ENCODE measurements at regions not wholly inside any gene's neighbourhood (a gene's known extent, or its start where the extent isn't known, plus 50 kb on each side); places are given as distances from the start of the nearest gene placed in this dataset.

DNA sequence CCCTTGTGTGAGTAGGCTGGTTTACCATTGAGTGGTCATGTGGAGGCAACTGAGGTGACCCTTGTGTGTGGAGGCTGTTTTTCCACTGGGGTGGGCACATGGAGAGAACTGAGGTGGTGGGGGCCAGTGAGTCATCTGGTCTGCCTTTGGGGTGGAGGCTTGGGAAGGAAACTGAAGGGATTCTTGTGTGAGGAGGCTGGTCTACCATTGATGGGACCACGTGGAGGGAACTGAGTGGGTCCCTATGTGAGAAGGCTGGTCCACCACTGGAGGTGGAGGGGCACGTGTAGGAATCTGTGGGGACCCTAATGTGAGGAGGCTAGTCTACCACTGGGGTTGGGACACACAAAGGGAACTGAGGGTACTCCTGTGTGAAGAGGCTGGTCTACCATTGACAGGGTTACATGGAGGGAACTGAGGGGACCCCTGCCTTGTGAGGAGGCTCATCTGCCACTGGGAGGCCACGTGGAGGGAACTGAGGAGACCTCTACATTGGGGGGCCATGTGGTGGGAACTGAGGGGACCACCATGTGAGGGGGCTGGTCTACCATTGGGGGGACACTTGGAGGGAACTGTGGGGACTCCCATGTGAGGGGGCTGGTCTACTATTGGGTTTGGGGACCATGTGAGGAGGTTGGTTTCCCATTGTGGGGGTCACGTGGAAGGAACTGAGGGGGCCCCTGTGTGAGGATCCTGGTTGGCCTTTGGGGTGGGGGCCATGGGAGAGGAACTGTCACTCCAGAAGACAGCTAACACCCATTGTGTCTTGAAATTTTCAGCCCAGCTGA lies 164.5 kb downstream of the WNT7A start:
- Histone ChIP-seq H3K4me1 (no peaks in the 10 kb centered on the region), H3K27ac (no peak overlapping the region), H3K36me3 (no peaks in the 10 kb centered on the region), H3K27me3 (no peaks in the 10 kb centered on the region), H3K9me3 (no peaks in the 10 kb centered on the region), H3K4me3 (no peak overlapping the region)
- TF ChIP-seq, protein P1, sequence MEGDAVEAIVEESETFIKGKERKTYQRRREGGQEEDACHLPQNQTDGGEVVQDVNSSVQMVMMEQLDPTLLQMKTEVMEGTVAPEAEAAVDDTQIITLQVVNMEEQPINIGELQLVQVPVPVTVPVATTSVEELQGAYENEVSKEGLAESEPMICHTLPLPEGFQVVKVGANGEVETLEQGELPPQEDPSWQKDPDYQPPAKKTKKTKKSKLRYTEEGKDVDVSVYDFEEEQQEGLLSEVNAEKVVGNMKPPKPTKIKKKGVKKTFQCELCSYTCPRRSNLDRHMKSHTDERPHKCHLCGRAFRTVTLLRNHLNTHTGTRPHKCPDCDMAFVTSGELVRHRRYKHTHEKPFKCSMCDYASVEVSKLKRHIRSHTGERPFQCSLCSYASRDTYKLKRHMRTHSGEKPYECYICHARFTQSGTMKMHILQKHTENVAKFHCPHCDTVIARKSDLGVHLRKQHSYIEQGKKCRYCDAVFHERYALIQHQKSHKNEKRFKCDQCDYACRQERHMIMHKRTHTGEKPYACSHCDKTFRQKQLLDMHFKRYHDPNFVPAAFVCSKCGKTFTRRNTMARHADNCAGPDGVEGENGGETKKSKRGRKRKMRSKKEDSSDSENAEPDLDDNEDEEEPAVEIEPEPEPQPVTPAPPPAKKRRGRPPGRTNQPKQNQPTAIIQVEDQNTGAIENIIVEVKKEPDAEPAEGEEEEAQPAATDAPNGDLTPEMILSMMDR (IDR thresholded peaks at IDR 0.05) = no peak
- no peak for TF ChIP-seq EP300 (IDR thresholded peaks at IDR 0.05)
- TF ChIP-seq POLR2A (IDR thresholded peaks at IDR 0.05) = no peak
- TF ChIP-seq POLR2AphosphoS5 (IDR thresholded peaks at IDR 0.05) = no peak
- WGBS = 89% methylated on average over 3 of the region's 4 CpGs
- peak; percentile 26 to 43 for DNase-seq (ENCODE audit: low spot score in 2 of 2)

DNA sequence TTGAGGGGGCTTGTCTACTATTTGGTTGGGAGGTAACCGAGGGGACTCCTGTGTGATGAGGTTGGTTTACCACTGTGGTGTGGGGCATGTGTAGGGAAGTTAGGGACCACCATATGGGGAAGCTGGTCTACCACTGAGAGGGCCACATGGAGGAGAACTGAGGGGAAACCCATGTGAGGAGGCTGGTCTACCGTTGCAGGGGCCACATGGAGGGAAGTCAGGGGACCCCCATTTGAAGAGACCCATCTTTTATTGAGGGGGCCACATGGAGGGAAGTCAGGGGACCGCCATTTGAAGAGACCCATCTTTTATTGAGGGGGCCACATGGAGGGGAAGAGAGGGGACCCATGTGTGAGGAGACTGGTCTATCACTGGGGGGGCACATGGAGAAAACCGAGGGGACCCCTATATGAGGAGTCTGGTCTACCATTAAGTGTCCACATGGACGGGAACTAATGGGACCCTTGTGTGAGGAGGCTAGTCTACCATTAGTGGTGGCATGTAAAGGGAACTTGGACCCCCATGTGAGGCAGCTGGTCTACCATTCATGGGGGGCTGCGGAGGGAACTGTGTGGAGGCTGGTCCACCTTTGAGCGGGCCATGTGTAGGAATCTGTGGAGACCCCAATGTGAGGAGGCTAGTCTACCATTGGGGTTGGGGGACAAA lies 165.5 kb downstream of the FBLN2 start:
- WGBS = 91% methylated on average over 7 of the region's 7 CpGs
- TF ChIP-seq, protein P1 (IDR thresholded peaks at IDR 0.05) = no peak
- no peak for TF ChIP-seq EP300 (IDR thresholded peaks at IDR 0.05)
- no peak for TF ChIP-seq POLR2AphosphoS5 (IDR thresholded peaks at IDR 0.05)
- H3K9me3 ChIP-seq = no peaks in the 10 kb centered on the region
- no peak overlapping the region for H3K27ac ChIP-seq
- H3K27me3 ChIP-seq = no peaks in the 10 kb centered on the region
- H3K4me3 ChIP-seq = no peak overlapping the region
- peak; percentile 32 to 55 for DNase-seq (ENCODE audit: low spot score in 2 of 2)
- no peaks in the 10 kb centered on the region for H3K36me3 ChIP-seq
- no peaks in the 10 kb centered on the region for H3K4me1 ChIP-seq

DNA sequence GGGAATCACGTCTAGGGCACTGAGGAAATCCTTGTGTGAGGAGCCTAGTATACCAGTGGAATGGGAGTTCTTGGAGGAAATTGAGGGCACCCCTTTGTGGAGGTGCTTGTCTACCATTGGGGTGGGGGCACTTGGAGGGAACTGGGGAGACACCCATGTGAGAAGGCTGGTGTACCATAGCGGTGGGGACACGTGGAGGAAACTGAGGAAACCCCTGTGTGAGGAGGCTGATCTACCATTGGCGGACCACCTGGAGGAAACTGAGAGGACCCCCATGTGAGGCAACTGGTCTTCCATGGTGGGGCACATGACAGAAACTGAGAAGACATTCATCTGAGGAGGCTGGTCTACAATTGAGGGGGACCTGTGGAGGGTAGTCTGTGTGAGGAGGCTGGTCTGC lies 164.5 kb downstream of the FBLN2 start:
- H3K9me3 ChIP-seq = no peaks in the 10 kb centered on the region
- peak; percentile 41 to 54 for DNase-seq (ENCODE audit: low spot score in 2 of 2)
- H3K36me3 ChIP-seq = no peaks in the 10 kb centered on the region
- WGBS = 95% methylated on average over 4 of the region's 4 CpGs
- H3K27me3 ChIP-seq = no peaks in the 10 kb centered on the region
- no peak for TF ChIP-seq EP300 (IDR thresholded peaks at IDR 0.05)
- TF ChIP-seq POLR2AphosphoS5 (IDR thresholded peaks at IDR 0.05) = no peak
- TF ChIP-seq, protein P1 (IDR thresholded peaks at IDR 0.05) = no peak
- no peak for TF ChIP-seq POLR2A (IDR thresholded peaks at IDR 0.05)
- no peaks in the 10 kb centered on the region for H3K4me1 ChIP-seq
- H3K27ac ChIP-seq = no peak overlapping the region
- no peak overlapping the region for H3K4me3 ChIP-seq

DNA sequence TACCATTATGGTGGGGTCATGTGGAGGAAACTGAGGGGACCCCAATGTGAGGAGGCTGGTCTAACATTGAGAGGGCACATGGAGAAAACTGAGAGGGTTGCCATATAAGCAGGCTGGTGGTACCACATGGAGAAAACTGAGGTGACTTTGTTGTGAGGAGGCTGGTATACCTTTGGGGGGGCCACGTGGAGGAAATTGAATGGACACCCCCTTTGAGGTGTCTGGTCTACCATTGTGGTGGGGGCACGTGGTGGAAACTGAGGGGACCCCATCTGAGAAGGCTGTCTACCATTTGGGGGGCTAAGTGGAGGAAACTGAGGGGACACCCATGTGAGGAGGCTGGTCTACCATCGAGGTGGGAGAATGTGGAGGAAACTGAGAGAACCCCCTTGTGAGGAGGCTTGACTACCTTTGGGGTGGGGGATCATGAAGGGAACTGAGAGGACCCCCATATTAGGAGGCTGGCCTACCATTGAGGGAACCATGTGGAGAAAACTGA lies 163.8 kb downstream of the FBLN2 start:
- Histone ChIP-seq H3K36me3 (no peaks in the 10 kb centered on the region), H3K4me1 (no peaks in the 10 kb centered on the region), H3K27me3 (no peaks in the 10 kb centered on the region), H3K9me3 (no peaks in the 10 kb centered on the region), H3K4me3 (no peak overlapping the region), H3K27ac (no peak overlapping the region)
- peak; percentile 19 to 32 for DNase-seq (ENCODE audit: low spot score in 2 of 2)
- TF ChIP-seq POLR2AphosphoS5 (IDR thresholded peaks at IDR 0.05) = no peak
- TF ChIP-seq POLR2A (IDR thresholded peaks at IDR 0.05) = no peak
- TF ChIP-seq, protein P1 (IDR thresholded peaks at IDR 0.05) = no peak
- no peak for TF ChIP-seq EP300 (IDR thresholded peaks at IDR 0.05)
- 70% methylated on average over 3 of the region's 3 CpGs for WGBS
